IMR-90 (cell line): ENCODE measurements at regions not wholly inside any gene's neighbourhood (a gene's known extent, or its start where the extent isn't known, plus 50 kb on each side); places are given as distances from the start of the nearest gene placed in this dataset.

Source experiments
- ATAC-seq: fragments of 200-7000 bp; cut with Tn5 transposase; 2 replicates; pipeline ENCODE4 v1.9.1; 2020; ENCODE audit warnings: low read depth, mild to moderate bottlenecking, moderate library complexity
- BruUV-seq: library from RNA; stranded (reverse); fragments of 400-500 nt; replicated peaks from 2 replicates; lab custom pipeline; 2021; lab: Mats Ljungman, UMichigan
- CTCF ChIA-PET: fragments of 300-600 bp; formaldehyde crosslinking; extraction: SDS; loops from one replicate; lab custom pipeline; 2021; ENCODE audit warnings: antibody characterized with exemption; lab: Yijun Ruan, JAX
- POLR2A ChIA-PET: fragments of 300-600 bp; sonication (Branson Sonifier 250); formaldehyde crosslinking; loops from one replicate; lab custom pipeline; 2022; ENCODE audit warnings: antibody characterized with exemption; ENCODE audit not compliant: unreplicated experiment; lab: Charles Lee
- DNase-seq: peaks from one replicate; pipeline ENCODE4 v3.0.0; 2013
- H2AFZ ChIP-seq: replicated peaks from 2 replicates; pipeline ENCODE3; 2013; ENCODE audit warnings: low read length, mild to moderate bottlenecking; ENCODE audit not compliant: poor library complexity
- H2AK5ac ChIP-seq: 2 replicates; pipeline ENCODE4 v1.6.1; 2013; ENCODE audit warnings: low read depth, low read length, inconsistent platforms
- H2AK9ac ChIP-seq: replicated peaks from 2 replicates; pipeline ENCODE3; 2013; ENCODE audit warnings: mild to moderate bottlenecking, low read depth, low read length, moderate library complexity; ENCODE audit not compliant: poor library complexity
- H2BK120ac ChIP-seq: 2 replicates; pipeline ENCODE4 v1.6.1; 2013; ENCODE audit warnings: low read depth, low read length, inconsistent platforms
- H2BK15ac ChIP-seq: 3 replicates; pipeline ENCODE4 v1.6.1; 2013; ENCODE audit warnings: low read depth, low read length, inconsistent platforms
- H2BK20ac ChIP-seq: 2 replicates; pipeline ENCODE4 v1.6.1; 2013; ENCODE audit warnings: low read depth, mild to moderate bottlenecking, inconsistent platforms, low read length, moderate library complexity
- H2BK5ac ChIP-seq: 2 replicates; pipeline ENCODE4 v1.6.1; 2013; ENCODE audit warnings: mild to moderate bottlenecking, low read depth, low read length, inconsistent platforms; ENCODE audit not compliant: poor library complexity, severe bottlenecking
- H3K14ac ChIP-seq: replicated peaks from 2 replicates; pipeline ENCODE4 v1.6.1; 2013; ENCODE audit warnings: low read depth, low read length, inconsistent platforms
- H3K18ac ChIP-seq: 2 replicates; pipeline ENCODE4 v1.6.1; 2013; ENCODE audit warnings: low read depth, low read length, control low read depth
- H3K23ac ChIP-seq: 2 replicates; pipeline ENCODE4 v1.6.1; 2013; ENCODE audit warnings: low read depth, low read length, inconsistent platforms
- H3K27ac ChIP-seq: 2 replicates; pipeline ENCODE4 v1.5.1; 2013; ENCODE audit warnings: mild to moderate bottlenecking, control low read depth, low read length; ENCODE audit not compliant: insufficient read depth
- H3K27me3 ChIP-seq: 2 replicates; pipeline ENCODE4 v1.6.1; 2013; ENCODE audit warnings: low read length; ENCODE audit not compliant: control insufficient read depth, insufficient read depth
- H3K36me3 ChIP-seq: 2 replicates; pipeline ENCODE4 v1.6.1; 2013; ENCODE audit warnings: low read length, mixed read lengths; ENCODE audit not compliant: control insufficient read depth, insufficient read depth
- H3K4ac ChIP-seq: 2 replicates; pipeline ENCODE4 v1.6.1; 2013; ENCODE audit warnings: low read depth, low read length, inconsistent platforms
- H3K4me1 ChIP-seq: 2 replicates; pipeline ENCODE4 v1.6.1; 2013; ENCODE audit warnings: low read length, mixed read lengths; ENCODE audit not compliant: control insufficient read depth, insufficient read depth
- H3K4me2 ChIP-seq: 2 replicates; pipeline ENCODE4 v1.6.1; 2013; ENCODE audit warnings: low read depth, mild to moderate bottlenecking, control low read depth, low read length, moderate library complexity
- H3K4me3 ChIP-seq: 2 replicates; pipeline ENCODE4 v1.5.1; 2013; ENCODE audit warnings: low read depth, mild to moderate bottlenecking, control low read depth, low read length, moderate library complexity; ENCODE audit not compliant: insufficient read depth
- H3K56ac ChIP-seq: 2 replicates; pipeline ENCODE4 v1.6.1; 2013; ENCODE audit warnings: low read length, inconsistent platforms; ENCODE audit not compliant: insufficient read depth; ENCODE audit errors: extremely low read depth
- H3K79me1 ChIP-seq, 2 experiments: 2 replicates each; pipeline ENCODE4 v1.6.1; 2013; ENCODE audit warnings: low read length in 2 of 2, inconsistent platforms in 1 of 2, low read depth in 1 of 2
- H3K9ac ChIP-seq: 2 replicates; pipeline ENCODE4 v1.6.1; 2013; ENCODE audit warnings: low read depth, low read length, control low read depth
- H3K9me1 ChIP-seq: 2 replicates; pipeline ENCODE4 v1.6.1; 2013; ENCODE audit warnings: low read length, inconsistent platforms; ENCODE audit not compliant: insufficient read depth
- H3K9me3 ChIP-seq: 2 replicates; pipeline ENCODE4 v1.6.1; 2013; ENCODE audit warnings: low read length; ENCODE audit not compliant: control insufficient read depth, insufficient read depth
- H4K20me1 ChIP-seq: 2 replicates; pipeline ENCODE4 v1.6.1; 2013; ENCODE audit warnings: low read length, inconsistent platforms; ENCODE audit not compliant: insufficient read depth
- H4K5ac ChIP-seq: 2 replicates; pipeline ENCODE4 v1.6.1; 2013; ENCODE audit warnings: mild to moderate bottlenecking, low read depth, low read length, control low read depth
- H4K8ac ChIP-seq, 2 experiments: 2 replicates each; pipeline ENCODE4 v1.6.1; 2013; ENCODE audit warnings: low read depth in 2 of 2, low read length in 2 of 2, control low read depth in 1 of 2, inconsistent platforms in 1 of 2
- H4K91ac ChIP-seq: 2 replicates; pipeline ENCODE4 v1.6.1; 2013; ENCODE audit warnings: low read depth, low read length, inconsistent platforms; ENCODE audit not compliant: insufficient read depth
- FOS ChIP-seq: fragments of 150-350 bp; IDR thresholded peaks from 2 replicates; pipeline ENCODE4 v1.6.1; 2016; ENCODE audit warnings: low read depth, low read length
- MAZ ChIP-seq: IDR thresholded peaks from 2 replicates; pipeline ENCODE4 v1.6.1; 2012; ENCODE audit warnings: low read depth, mild to moderate bottlenecking, low read length, improper control_type of control experiment, moderate library complexity, borderline replicate concordance
- MXI1 ChIP-seq: IDR thresholded peaks from 2 replicates; pipeline ENCODE4 v1.6.1; 2012; ENCODE audit warnings: low read depth, mild to moderate bottlenecking, low read length, moderate library complexity, borderline replicate concordance
- WGBS, 2 experiments: methylation state at CpG; one replicate each; pipeline versions ENCODE4 v1.1.5 to v1.1.7; 2013; ENCODE audit warnings: missing lambda C conversion rate in 2 of 2; ENCODE audit not compliant: insufficient read length in 1 of 2; ENCODE audit errors: extremely low coverage in 2 of 2; 5-methylcytosine and 5-hydroxymethylcytosine counted together
- dilution Hi-C: fragments of 300-500 bp; cut with HindIII; formaldehyde crosslinking; loops from one replicate; pipeline ENCODE4 v1.14.3; 2018; ENCODE audit warnings: low sequenced_read_pairs; ENCODE audit not compliant: unreplicated experiment
- in situ Hi-C: fragments of 300-500 bp; cut with MboI; formaldehyde crosslinking; loops from 3 replicates; pipeline ENCODE4 v1.14.3; 2019; ENCODE audit warnings: low sequenced_read_pairs, inconsistent platforms, mixed read lengths
- intact Hi-C: fragments of 100-400 bp; cut with micrococcal nuclease; formaldehyde crosslinking; loops from 2 replicates; pipeline ENCODE4 v1.10.0; 2022
- TF ChIP-seq, protein P1 (sequence below): conservative IDR thresholded peaks from 2 replicates; pipeline ENCODE4 v1.5.1; 2012; ENCODE audit warnings: mild to moderate bottlenecking, low read depth, low read length, improper control_type of control experiment

DNA sequence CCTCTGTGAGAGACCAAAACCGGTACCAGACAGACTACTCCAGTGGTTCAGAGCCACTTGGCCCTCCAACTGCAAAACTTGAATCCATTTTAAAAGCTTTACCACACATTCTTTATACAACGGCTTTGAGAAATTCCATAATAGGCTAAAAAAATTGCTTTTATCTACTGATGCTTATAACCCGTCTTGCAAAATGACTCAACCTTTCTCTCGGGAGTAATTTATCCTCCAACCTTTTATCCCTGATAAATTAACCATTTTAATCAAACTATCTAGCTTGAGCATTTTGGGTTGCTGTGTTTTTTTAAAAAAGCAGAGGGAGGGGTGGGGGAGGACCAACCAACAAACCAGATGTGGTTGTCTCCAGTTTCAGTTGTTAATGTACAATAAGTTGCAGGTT lies 275.7 kb upstream of the LRTM1 start:
- BruUV-seq = no TSS peak
- peak overlapping the region; percentile 100 for H2BK5ac ChIP-seq
- peak overlapping the region; percentile 67; the same call in 1 of the 2 replicates for H3K56ac ChIP-seq
- H3K9me1 ChIP-seq = peaks cover 26% of the 10 kb centered on the region
- peak overlapping the region; percentile 97 for H3K4ac ChIP-seq
- H2AK9ac ChIP-seq = no peak overlapping the region
- H3K36me3 ChIP-seq = no peaks in the 10 kb centered on the region
- no peak overlapping the region for H3K9ac ChIP-seq
- peak overlapping the region; percentile 96 for H2BK20ac ChIP-seq
- peak overlapping the region; percentile 96 for H3K14ac ChIP-seq
- peak overlapping the region; percentile 97 for H4K5ac ChIP-seq
- ATAC-seq (no peak), DNase-seq (peak; percentile 28)
- H3K79me1 ChIP-seq = peaks cover 0 to 18% of the 10 kb centered on the region in 2 experiments; a peak in 2 of 4 replicates
- H3K27ac ChIP-seq = peak overlapping the region; percentile 81
- peaks cover 29% of the 10 kb centered on the region for H3K4me1 ChIP-seq
- intact Hi-C loops = no loop called here
- no peaks in the 10 kb centered on the region for H3K27me3 ChIP-seq
- H3K4me2 ChIP-seq = 0 out of 2 replicates have a peak overlapping the region, but pooled peaks have one; percentile 12
- WGBS, 2 experiments = 86% methylated on average over 2 of the region's 4 CpGs; no CpG with 5 or more reads in 1 of the 2 experiments
- H2BK15ac ChIP-seq = peak overlapping the region; percentile 89; the same call in 1 of the 3 replicates
- POLR2A ChIA-PET = no interaction called here
- dilution Hi-C loops = no loop called here
- H4K91ac ChIP-seq = peak overlapping the region; percentile 87
- H4K8ac ChIP-seq = peak overlapping the region; percentile 79 to 88
- TF ChIP-seq MXI1 = no peak
- TF ChIP-seq FOS = no peak
- TF ChIP-seq, protein P1, sequence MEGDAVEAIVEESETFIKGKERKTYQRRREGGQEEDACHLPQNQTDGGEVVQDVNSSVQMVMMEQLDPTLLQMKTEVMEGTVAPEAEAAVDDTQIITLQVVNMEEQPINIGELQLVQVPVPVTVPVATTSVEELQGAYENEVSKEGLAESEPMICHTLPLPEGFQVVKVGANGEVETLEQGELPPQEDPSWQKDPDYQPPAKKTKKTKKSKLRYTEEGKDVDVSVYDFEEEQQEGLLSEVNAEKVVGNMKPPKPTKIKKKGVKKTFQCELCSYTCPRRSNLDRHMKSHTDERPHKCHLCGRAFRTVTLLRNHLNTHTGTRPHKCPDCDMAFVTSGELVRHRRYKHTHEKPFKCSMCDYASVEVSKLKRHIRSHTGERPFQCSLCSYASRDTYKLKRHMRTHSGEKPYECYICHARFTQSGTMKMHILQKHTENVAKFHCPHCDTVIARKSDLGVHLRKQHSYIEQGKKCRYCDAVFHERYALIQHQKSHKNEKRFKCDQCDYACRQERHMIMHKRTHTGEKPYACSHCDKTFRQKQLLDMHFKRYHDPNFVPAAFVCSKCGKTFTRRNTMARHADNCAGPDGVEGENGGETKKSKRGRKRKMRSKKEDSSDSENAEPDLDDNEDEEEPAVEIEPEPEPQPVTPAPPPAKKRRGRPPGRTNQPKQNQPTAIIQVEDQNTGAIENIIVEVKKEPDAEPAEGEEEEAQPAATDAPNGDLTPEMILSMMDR = no peak
- no peak for TF ChIP-seq MAZ
- no peak overlapping the region for H3K4me3 ChIP-seq
- in situ Hi-C loops = no loop called here
- H2AK5ac ChIP-seq = peak overlapping the region; percentile 80
- H3K9me3 ChIP-seq = no peaks in the 10 kb centered on the region
- H2BK120ac ChIP-seq = peak overlapping the region; percentile 99
- no peak overlapping the region for H2AFZ ChIP-seq
- H4K20me1 ChIP-seq = no peaks in the 10 kb centered on the region
- CTCF ChIA-PET = no interaction called here
- peak overlapping the region; percentile 83 for H3K23ac ChIP-seq
- peak overlapping the region; percentile 90 for H3K18ac ChIP-seq
